NCI-H1417 treated with DMSO at 0.1 percent for 48 hours (cell line): ENCODE measurements at regions not wholly inside any gene's neighbourhood (a gene's known extent, or its start where the extent isn't known, plus 50 kb on each side); places are given as distances from the start of the nearest gene placed in this dataset.
"Not testable (repeated sequence)": the region's sequence is repeated elsewhere in the genome, so short reads cannot be mapped to it uniquely, and the experiment has no call there.

ENCODE experiments used
- DNase-seq: peaks from one replicate; lab custom pipeline; 2025; lab: John Stamatoyannopoulos, UW

DNA sequence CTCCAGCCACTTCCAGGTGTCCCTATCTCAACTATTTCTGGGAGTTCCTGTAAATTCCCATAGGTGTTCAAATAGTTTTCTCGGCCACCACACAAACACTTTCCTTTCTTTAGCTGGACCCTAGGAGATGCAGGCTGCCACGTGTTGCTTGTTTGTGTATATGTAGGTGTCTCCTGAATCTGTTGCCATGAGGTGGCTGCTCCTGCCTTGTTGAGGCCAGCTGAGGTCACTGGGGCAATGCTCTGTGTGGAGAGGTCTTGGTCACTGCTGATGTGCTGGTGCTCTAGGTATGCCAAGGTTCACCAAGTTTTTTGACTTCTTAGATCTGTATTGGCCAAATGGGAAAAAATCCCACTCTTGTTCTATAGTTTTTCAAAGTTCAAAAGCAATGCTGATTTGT, 132.5 kb upstream of the CHD1 start:
- DNase-seq = no peak

DNA sequence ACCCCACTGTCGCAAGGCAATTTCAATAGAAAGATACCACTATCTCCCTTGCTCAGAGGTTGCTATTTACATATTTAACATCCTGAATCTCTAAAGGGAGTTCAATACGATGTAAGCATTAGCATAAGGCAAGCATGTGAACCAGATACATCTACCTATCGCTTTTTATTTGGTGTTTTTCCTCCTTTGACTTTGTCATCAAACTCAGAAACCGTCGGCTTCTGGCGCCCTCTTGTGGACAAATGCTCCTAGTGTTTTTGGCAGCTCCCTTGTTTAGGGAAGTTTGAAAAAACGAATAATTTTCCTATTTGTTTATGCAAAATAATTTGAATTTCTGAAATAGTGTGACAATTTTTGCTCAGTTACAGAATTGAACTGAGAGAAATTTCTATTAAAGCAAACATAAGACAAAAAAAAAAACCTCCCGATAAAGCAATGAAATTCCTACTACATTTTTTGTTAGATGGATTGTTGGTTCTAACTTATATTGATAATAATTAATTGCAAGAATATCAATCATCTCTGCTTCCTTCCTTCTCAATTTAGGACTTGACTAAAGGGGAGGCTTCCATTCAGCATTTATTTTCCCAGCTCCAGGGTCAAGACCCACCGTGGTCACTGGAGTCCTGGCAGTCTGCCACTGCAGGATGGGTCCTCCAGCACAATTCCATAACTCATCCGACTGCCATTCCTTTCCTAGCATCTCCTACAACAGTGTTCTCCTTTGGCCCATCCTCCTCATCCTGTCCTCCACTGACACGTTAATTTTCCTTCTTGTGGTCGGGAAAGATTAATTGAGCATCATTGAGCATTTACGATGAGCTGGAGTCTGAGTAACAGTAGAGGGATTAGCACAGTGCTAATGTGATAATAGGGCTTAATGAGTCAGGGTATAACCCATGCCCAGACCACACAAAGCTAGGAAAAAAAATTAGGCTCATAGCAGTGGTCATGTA, 131.8 kb upstream of the CHD1 start:
- no peak for DNase-seq

DNA sequence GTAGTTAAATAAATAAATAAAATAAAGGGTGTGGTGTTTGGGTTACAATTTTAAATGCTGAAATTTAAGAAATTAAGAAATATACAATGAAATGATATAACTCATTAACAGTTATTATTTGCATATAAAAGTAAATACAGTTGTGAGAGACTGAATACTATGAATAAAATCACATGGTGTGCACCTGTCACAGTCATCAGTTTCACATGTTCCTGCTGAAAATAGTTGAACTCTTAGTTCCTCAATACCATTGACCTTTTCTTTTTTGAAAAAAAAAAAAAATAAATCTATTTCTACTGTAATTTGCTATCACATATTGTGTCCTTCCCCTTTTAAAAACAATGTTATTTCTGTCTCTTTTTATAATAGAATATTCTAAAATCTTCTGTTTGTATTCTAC, 130.9 kb upstream of the CHD1 start:
- no peak for DNase-seq

DNA sequence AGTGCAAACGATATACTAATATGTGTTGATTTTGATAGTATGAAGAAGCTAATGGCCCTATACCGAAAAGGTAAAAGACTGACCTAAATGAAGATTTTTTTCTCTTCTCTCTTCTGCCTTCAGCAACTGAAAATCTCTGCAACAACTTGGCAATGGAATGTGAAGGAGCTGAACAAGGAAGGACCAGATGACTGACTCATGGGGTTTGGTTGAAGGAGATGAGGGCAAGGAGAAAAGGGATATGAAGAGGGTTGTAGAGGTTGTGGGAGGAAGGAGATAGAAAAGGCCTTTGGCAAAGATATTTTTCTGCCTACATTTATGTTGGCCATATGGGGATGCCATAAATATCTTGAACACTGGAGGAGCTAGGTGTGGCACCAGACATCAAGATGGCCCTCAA, 129.7 kb upstream of the CHD1 start:
- no peak for DNase-seq

DNA sequence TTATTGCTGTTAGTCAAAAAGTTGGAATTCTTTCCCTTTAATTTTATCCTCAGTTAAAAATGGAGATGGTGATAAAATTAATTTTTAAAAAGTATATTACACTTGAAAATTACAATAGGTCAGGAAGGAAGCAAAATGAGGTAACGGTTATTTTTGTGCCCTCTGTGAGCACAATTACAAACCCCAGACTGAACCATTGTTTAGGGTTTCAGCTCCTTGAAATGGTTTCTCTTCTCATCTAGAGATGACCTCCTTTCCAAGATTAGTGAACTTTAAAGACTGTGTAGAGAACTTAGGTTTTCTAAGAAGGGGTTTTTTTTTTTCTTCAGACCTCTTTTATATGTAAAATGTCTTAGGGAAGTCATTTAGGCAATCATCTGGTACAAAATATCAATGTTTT, 126.2 kb upstream of the CHD1 start:
- no peak for DNase-seq

DNA sequence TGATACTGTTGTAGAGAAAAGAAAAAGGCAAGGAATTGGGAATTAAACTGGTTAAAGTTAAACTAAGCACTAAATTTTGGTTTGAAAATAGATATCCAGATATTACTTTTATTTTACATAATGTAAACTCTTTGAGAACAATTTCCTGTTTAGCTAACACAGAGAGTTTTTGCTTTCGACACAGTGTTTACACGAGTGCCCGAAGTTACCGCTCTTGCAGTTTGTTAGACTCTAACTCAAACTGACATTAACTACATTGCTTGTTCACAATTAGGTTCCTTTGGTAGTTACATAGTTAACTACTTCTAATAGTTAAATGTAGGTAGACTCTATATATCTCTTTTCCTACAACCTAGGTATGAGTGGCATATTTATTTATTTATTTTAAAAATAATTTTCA, 117.1 kb upstream of the CHD1 start:
- DNase-seq = no peak

DNA sequence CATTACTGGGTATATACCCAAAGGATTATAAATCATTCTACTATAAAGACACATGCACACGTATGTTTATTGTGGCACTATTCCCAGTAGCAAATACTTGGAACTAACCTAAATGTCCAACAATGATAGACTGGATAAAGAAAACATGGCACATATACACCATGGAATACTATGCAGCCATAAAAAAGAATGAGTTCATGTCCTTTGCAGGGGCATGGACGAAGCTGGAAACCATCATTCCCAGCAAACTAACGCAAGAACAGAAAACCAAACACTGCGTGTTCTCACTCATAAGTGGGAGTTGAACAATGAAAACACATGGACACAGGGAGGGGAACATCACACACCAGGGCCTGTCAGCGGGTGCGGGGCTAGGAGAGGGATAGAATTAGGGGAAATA, 114.5 kb upstream of the CHD1 start:
- not testable (repeated sequence) for DNase-seq

DNA sequence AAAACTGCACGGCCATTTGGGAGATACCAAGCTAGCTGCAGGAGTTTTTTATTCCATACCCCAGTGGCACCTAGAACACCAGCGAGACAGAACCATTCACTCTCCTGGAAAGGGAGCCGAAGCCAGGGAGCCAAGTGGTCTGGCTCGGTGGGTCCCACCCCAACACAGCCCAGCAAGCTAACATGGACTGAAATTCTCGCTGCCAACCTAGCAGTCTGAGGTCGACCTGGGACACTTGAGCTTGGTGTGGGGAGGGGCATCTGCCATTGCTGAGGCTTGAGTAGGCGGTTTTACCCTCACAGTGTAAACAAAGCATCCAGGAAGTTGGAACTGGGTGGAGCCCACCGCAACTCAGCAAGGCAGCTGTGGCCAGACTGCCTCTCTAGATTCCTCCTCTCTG, 108.9 kb upstream of the CHD1 start:
- no peak for DNase-seq

DNA sequence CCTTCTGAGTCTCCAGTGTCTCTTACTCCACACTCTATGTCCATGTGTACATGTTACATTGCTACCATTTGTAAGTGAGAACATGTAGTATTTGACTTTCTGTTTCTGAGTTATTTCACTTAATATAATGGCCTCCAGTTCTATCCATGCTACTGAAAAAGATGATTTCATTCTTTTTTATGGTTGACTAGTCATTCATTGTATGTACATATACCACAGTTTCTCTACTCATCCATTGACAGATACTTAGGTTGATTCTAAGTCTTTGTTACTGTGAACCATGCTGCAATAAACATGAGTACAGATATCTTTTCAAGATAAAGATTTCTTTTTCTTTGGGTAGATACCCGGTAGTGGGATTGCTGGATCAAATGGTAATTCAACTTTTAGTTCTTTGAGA, 107.1 kb upstream of the CHD1 start:
- no peak for DNase-seq

DNA sequence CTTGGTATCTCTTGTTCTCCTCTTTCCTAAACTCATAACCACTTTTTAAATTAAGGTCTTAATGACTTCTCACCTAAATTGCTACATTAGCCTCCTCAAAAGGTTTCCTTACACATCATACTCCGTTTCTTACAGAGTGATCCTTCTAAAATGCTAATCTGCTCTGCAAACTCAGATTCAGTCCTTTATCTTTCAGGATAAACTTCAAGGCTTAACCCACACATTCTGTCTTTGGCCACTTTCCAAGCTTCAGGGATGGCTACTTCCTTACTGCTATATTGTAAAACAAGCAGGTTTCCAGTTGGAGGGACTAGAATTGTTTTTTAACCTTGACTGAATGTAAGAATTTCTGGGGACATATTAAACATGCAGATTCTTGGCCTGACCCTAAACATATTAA, 105.5 kb upstream of the CHD1 start:
- no peak for DNase-seq

DNA sequence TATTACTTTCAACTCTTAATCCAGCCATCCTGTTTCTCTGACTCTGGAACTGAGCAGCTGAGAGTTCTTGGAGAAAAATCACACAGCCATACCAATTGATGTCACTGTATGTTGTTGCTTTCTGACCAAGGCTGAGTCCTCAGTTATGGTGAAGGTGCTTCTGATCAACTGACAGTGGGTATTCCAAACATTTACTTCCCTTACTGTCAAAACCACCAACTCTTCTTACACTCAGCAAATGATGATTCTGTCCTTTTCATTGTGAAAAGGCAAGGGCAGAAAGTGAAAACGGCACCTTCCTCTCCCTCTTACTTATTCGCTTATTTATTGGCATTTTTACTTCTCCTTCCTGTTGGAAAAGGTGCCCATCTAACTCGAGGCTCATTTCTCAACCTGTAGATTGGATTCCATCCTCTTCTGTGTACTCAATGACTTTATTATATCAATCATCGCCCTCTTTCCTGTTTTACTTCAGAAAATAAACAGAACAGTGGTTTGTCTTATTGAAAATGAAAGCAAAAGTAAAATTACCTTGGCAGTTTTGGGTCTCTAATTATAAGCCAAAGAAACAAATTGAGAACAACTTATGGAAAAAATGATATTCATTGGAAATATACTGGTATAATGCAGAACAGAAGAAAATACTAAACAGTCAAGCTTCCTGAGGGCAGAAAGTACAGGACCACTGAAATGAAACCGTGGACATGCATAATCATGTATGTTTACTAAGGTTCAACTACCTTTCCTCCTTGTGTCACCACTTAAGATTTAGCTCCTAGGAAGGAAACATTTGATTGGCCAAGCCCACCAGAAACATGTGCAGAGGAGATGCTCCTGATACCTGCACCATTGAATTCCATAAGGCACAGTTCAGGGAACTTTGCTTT, 104.5 kb upstream of the CHD1 start:
- DNase-seq = no peak

DNA sequence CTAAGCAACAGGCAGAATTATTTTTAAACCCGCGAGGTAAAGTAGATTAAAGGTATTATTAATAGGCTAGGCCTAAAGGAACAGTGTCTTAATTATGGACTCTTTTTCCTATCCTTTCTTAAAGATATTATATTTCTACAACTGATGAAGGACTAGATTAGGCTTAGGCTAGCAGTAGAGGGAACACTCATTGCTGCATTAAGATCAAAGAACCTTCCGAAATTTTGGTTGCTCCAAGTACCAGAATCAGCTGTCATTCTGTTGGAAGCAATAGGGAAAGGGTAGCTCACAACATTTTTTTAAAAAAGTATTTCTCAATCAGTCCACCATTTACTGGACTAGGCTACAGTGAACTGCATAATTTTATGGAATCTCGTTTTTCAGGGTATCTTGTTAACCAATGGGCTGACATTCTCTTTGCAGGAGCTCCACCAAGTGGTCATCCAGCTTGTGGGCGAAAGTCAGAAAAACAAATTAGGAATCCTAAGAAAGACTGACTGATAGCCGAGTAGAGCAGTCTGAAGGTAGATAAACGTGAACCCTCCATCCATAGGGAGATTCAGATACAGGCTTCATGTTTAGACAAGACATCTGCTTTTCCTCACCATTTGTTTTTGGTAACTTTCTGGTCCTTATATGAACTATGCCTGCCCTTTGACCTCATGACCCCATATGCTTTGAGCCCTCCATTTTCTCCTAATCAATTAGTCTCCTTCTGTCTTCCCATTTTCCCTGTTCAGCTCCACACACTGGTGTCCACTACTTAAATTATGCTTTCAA, 103.6 kb upstream of the CHD1 start:
- DNase-seq = no peak

DNA sequence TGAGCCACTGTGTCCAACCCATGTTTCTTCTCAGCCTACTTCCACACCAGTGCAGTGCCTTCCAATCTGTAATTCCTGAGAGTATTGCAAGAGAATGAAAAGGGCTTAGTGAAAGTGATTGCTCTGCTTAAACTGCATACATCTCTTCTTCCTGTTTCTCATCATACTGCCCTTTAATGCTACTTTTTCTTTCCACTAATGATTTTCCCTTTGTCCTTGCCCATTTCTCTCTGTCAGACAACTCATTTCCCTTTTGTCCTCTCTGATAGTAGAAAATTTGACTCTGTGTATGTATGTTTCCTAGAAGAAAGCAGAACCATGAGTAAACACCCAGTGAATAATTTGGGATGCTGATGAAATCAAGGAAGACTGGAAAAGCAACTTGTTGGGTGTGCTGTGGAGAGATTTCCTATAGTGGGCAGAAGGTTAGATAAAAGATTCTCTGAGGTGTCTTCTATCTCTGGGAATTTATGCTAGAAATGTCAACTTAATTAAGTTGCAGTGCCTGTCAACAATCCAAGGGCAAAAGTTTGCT, 102.2 kb upstream of the CHD1 start:
- DNase-seq = no peak

DNA sequence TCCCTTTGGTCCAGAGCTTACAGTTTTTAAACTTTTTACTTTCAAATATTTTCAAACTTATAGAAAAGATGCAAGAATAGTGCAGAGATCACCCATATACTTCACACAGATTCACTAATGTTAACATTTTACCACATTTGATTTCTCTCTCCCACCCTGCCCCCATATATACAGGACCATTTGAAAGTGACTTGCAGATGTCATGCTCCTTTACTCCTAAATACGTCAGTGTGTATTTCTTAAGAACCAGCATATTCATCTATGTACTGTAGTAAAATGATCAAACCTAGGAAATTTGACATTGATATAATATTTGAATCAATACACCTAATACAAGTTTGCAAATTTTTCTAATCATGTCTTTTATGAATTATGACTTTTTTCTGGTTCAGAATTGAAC, 100.4 kb upstream of the CHD1 start:
- DNase-seq = no peak

DNA sequence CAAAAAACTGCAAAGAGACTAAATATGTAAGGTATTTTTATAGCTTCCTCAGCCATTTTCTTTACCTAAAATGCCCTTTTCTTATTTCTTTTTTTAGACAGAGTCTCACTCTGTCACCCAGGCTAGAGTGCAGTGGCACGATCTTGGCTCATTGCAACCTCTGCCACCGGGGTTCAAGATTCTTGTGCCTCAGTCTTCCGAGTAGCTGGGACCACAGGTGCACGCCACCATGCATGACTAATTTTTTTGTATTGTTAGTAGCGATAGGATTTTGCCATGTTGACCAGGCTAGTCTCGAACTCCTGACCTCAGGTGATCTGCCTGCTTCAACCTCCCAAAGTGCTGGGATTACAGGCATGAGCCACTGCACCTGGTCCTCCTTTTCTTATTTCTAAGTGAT, 99.4 kb upstream of the CHD1 start:
- not testable (repeated sequence) for DNase-seq

DNA sequence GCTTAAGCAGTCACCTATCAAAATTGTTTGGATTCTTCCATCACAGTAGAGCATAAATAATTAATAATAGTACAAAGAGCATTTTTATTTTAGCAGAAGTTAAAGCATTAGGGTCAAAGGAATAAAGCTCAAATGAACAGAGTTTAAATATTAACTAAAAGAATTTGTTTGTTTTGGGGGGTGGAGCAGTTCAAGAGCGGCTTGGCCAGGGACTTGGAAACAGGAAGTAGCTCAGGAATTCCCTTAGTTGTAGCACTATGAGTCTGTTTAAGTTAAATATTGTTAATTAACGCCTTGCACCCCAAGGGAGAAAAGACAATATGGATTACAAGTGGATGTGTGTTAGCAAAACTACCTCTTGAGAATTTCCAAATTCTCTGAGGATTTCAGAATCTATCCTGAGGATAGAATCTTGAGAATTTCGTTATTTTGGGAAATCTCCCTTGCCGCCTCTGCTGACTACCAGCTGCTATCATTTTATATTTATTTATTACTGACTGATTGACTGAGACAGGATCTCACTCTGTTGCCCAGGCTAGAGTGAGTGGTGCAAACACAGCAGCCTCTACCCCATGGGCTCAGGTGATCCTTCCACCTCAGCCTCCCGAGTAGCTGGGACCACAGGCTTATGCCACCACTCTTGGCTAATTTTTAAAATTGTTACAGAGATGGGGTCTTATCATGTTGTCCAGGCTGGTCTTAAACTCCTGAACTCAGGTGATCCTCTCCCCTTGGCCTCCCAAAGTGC, 96.7 kb upstream of the CHD1 start:
- DNase-seq = no peak

DNA sequence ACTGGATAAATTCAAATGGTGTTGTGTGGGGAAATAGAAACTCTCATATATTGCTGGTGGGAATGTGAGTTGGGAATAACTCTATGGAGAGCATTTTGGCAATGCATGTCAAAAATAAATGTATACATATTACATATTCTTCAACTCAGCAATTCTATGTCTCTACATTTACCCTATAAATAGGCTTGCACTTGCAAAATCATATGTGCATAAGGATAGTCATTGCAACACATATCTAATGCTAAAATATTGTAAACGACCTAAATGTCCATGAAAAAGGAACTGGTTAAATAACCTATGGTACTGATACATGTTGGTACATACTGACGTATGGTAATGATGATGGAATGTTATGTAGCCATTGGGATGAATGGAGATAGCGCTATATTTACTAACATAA, 94.5 kb upstream of the CHD1 start:
- DNase-seq = no peak

DNA sequence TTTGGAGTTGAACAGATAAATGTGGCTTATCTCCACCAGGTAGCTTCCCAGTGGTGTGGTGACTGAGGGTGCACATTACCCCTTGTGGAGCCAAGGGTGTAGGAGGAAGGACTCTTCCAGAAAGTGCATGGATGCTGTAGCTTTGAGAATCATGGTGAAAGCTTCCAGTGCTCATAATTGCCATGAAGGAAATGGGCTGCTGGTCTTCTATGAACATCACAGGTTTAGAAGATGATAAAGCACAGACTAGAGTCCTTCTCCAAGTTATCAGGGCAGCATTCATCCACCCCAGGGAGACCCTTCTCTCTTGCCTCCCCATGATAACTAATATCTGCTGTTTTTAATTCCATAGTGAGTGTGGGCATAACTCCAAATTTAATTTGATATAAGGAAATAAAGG, 93.4 kb upstream of the CHD1 start:
- no peak for DNase-seq

DNA sequence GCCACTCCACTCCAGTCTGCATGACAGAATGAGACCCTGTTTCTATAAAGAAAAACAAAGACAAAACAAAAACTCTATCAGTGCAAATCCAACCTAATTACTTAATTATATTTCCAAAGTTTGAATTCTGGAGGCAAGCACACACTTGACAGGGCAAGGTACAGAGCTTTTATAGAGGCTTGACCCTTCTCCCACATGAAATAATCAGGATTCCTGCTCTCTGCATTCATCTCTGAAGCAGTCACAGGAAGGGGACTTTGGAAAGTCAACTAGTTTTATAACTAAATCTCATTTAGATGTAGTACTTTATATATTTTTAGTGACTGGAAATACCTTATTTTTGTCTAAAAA, 91.9 kb upstream of the CHD1 start:
- no peak for DNase-seq

DNA sequence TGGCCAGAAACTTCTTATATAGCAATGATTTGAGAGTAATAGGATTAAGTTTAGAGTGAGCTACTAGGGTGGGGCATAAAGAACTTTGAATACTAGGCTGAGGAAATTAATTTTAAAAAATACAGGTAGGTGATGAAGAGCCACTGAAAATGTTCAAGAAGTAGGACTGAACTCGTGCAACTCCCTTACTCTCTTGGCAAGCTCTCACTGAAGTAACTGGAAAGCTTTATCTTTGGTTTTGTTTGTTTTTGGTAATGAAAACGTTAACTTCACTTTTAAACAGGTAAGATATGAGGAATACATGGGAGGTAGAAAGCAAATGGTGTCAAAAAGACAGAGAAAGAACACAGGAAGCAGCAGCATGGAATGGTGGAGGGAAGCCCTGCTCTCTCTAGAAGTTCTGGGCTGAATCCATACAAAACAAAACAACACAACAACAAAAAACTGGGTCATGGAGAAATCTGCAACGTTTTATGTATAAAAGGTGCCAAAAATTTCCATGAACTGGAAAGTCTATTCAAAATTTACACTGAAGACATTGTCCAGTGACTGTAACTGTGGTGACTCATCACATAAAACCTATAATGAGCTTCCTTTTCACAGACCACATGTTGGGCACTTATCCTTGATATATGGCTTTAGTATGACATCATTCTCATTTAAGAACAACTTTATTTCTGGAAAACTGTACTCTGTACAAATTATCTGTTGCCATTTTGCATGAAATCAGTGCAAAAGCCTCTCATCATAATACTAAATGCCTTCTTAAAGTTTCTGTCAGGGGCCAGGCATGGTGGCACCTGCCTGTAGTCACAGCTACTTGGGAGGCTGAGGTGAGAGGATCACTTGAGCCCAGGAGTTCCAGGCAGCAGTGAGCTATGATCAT, 91.2 kb upstream of the CHD1 start:
- no peak for DNase-seq
